ENCODE measurements at regions not wholly inside any gene's neighbourhood (a gene's known extent, or its start where the extent isn't known, plus 50 kb on each side); places are given as distances from the start of the nearest gene placed in this dataset.
"Not testable (repeated sequence)": the region's sequence is repeated elsewhere in the genome, so short reads cannot be mapped to it uniquely, and the experiment has no call there.

- no peaks in the 10 kb centered on the region for H3K4me1 ChIP-seq (ENCODE audit: control insufficient read depth in 5 of 5, insufficient read depth in 5 of 5, low read length in 5 of 5)
- no peak overlapping the region for H3K9ac ChIP-seq (ENCODE audit: insufficient read depth in 1 of 2, low read length in 2 of 2)
- H3K27me3 ChIP-seq (ENCODE audit: control insufficient read depth in 3 of 3, insufficient read depth in 3 of 3, low read length in 2 of 3), result no peaks in the 10 kb centered on the region
- peaks cover 0 to 5% (median 0%) of the 10 kb centered on the region in 4 donors for H3K9me3 ChIP-seq (ENCODE audit: control insufficient read depth in 4 of 4, insufficient read depth in 3 of 4, low read length in 3 of 4)
- 56 to 63% methylated on average over 9 of the region's 9 CpGs for WGBS, 2 donors
- ATAC-seq (ENCODE audit: insufficient read depth, low FRiP score) (no peak), DNase-seq (no peak)
- H3K4me3 ChIP-seq, result no peak overlapping the region
- H3K36me3 ChIP-seq (ENCODE audit: control insufficient read depth in 4 of 4, insufficient read depth in 4 of 4, low read length in 4 of 4), result no peaks in the 10 kb centered on the region
- no peak for TF ChIP-seq CTCF (IDR thresholded peaks at IDR 0.05; ENCODE audit: control extremely low read depth, extremely low read depth)
- H3K27ac ChIP-seq (ENCODE audit: low read depth in 1 of 2, low read length in 1 of 2), result no peak overlapping the region
Measured at GRCh38 chr5:10102706-10103497, 146.8 kb downstream of the ATPSCKMT start.

GRCh38 chr5:10102235-10102634, 147.5 kb downstream of the ATPSCKMT start:
- H3K9me3 ChIP-seq (ENCODE audit: control insufficient read depth in 4 of 4, insufficient read depth in 3 of 4, low read length in 3 of 4); H3K4me3 ChIP-seq; H3K36me3 ChIP-seq (ENCODE audit: control insufficient read depth in 4 of 4, insufficient read depth in 4 of 4, low read length in 4 of 4); ATAC-seq (ENCODE audit: insufficient read depth, low FRiP score); DNase-seq; H3K9ac ChIP-seq (ENCODE audit: insufficient read depth in 1 of 2, low read length in 2 of 2); H3K4me1 ChIP-seq (ENCODE audit: control insufficient read depth in 5 of 5, insufficient read depth in 5 of 5, low read length in 5 of 5); H3K27me3 ChIP-seq (ENCODE audit: control insufficient read depth in 3 of 3, insufficient read depth in 3 of 3, low read length in 2 of 3); H3K27ac ChIP-seq (ENCODE audit: low read depth in 1 of 2, low read length in 1 of 2): not testable (repeated sequence)
- whole genome bisulfite sequencing, 2 donors, result 86 to 88% methylated on average over 7 of the region's 7 CpGs

- Histone ChIP-seq H3K9me3 (ENCODE audit: control insufficient read depth in 4 of 4, insufficient read depth in 3 of 4, low read length in 3 of 4) (peaks cover 0 to 5% (median 1%) of the 10 kb centered on the region in 4 donors), H3K4me1 (ENCODE audit: control insufficient read depth in 5 of 5, insufficient read depth in 5 of 5, low read length in 5 of 5) (no peaks in the 10 kb centered on the region), H3K27ac (ENCODE audit: low read depth in 1 of 2, low read length in 1 of 2) (no peak overlapping the region), H3K36me3 (ENCODE audit: control insufficient read depth in 4 of 4, insufficient read depth in 4 of 4, low read length in 4 of 4) (no peaks in the 10 kb centered on the region), H3K4me3 (no peak overlapping the region), H3K9ac (ENCODE audit: insufficient read depth in 1 of 2, low read length in 2 of 2) (no peak overlapping the region), H3K27me3 (ENCODE audit: control insufficient read depth in 3 of 3, insufficient read depth in 3 of 3, low read length in 2 of 3) (no peaks in the 10 kb centered on the region)
- DNase-seq, result no peak
- 74 to 87% methylated on average over 2 of the region's 2 CpGs for WGBS, 2 donors
- no peak for TF ChIP-seq CTCF (IDR thresholded peaks at IDR 0.05; ENCODE audit: control extremely low read depth, extremely low read depth)
- ATAC-seq (ENCODE audit: insufficient read depth, low FRiP score), result no peak
Measured at GRCh38 chr5:10099548-10099947, 150.1 kb downstream of the ATPSCKMT start.

GRCh38 chr5:10091701-10092100, 158.0 kb downstream of the ATPSCKMT start:
- no peak overlapping the region for H3K4me3 ChIP-seq
- no peak overlapping the region for H3K9ac ChIP-seq (ENCODE audit: insufficient read depth in 1 of 2, low read length in 2 of 2)
- H3K36me3 ChIP-seq (ENCODE audit: control insufficient read depth in 4 of 4, insufficient read depth in 4 of 4, low read length in 4 of 4), result no peaks in the 10 kb centered on the region
- WGBS, 2 donors, result 54 to 74% methylated on average over 4 of the region's 4 CpGs
- H3K27me3 ChIP-seq (ENCODE audit: control insufficient read depth in 3 of 3, insufficient read depth in 3 of 3, low read length in 2 of 3), result no peaks in the 10 kb centered on the region
- ATAC-seq (ENCODE audit: insufficient read depth, low FRiP score), result no peak
- H3K27ac ChIP-seq (ENCODE audit: low read depth in 1 of 2, low read length in 1 of 2), result no peak overlapping the region
- no peak for TF ChIP-seq CTCF (IDR thresholded peaks at IDR 0.05; ENCODE audit: control extremely low read depth, extremely low read depth)
- no peaks in the 10 kb centered on the region for H3K4me1 ChIP-seq (ENCODE audit: control insufficient read depth in 5 of 5, insufficient read depth in 5 of 5, low read length in 5 of 5)
- DNase-seq, result no peak
- H3K9me3 ChIP-seq (ENCODE audit: control insufficient read depth in 4 of 4, insufficient read depth in 3 of 4, low read length in 3 of 4), result peaks cover 0 to 11% (median under 1%) of the 10 kb centered on the region in 4 donors
